GM21528 (cell line): ENCODE measurements at regions not wholly inside any gene's neighbourhood (a gene's known extent, or its start where the extent isn't known, plus 50 kb on each side); places are given as distances from the start of the nearest gene placed in this dataset.
"Not testable (repeated sequence)": the region's sequence is repeated elsewhere in the genome, so short reads cannot be mapped to it uniquely, and the experiment has no call there.

Experiments used
- ATAC-seq: cut with Tn5 transposase; IDR thresholded peaks from one replicate; pipeline ENCODE4 v1.9.1; 2021; ENCODE audit warnings: mild to moderate bottlenecking, moderate library complexity; ENCODE audit not compliant: unreplicated experiment, low FRiP score

- no peak for ATAC-seq
These were observed 359.0 kb upstream of the UBE2E3 start for GRCh38 chr2:180621366-180621765.

- ATAC-seq, result no peak
These were observed 361.8 kb upstream of the UBE2E3 start for GRCh38 chr2:180618570-180618969.

GRCh38 chr2:180614776-180615175, 365.6 kb upstream of the UBE2E3 start:
- no peak for ATAC-seq

- no peak for ATAC-seq
These were observed 370.6 kb upstream of the UBE2E3 start for GRCh38 chr2:180609626-180610340.

- no peak for ATAC-seq
These were observed 372.8 kb upstream of the UBE2E3 start for GRCh38 chr2:180607514-180608049.

- ATAC-seq, result no peak
These were observed 376.3 kb upstream of the UBE2E3 start for GRCh38 chr2:180604077-180604476.

GRCh38 chr2:180601016-180601415, 379.4 kb upstream of the UBE2E3 start:
- ATAC-seq, result no peak

- ATAC-seq, result no peak
These were observed 380.6 kb upstream of the UBE2E3 start for GRCh38 chr2:180599804-180600203.

GRCh38 chr2:180597179-180597578, 383.2 kb upstream of the UBE2E3 start:
- ATAC-seq, result no peak

- no peak for ATAC-seq
These were observed 384.0 kb upstream of the UBE2E3 start for GRCh38 chr2:180596453-180596852.

GRCh38 chr2:180591947-180592346, 388.5 kb upstream of the UBE2E3 start:
- ATAC-seq, result no peak

- not testable (repeated sequence) for ATAC-seq
These were observed 389.2 kb upstream of the UBE2E3 start for GRCh38 chr2:180591093-180591781.

- ATAC-seq, result no peak
These were observed 396.8 kb upstream of the UBE2E3 start for GRCh38 chr2:180583441-180584140.

GRCh38 chr2:180579388-180579787, 401.0 kb upstream of the UBE2E3 start:
- no peak for ATAC-seq

GRCh38 chr2:180578441-180578840, 402.0 kb upstream of the UBE2E3 start:
- no peak for ATAC-seq

- no peak for ATAC-seq
These were observed 402.8 kb upstream of the UBE2E3 start for GRCh38 chr2:180577567-180577966.

- no peak for ATAC-seq
These were observed 406.5 kb upstream of the UBE2E3 start for GRCh38 chr2:180573951-180574350.

GRCh38 chr2:180572346-180572745, 408.1 kb upstream of the UBE2E3 start:
- ATAC-seq, result no peak

GRCh38 chr2:180571559-180571958, 408.8 kb upstream of the UBE2E3 start:
- no peak for ATAC-seq

GRCh38 chr2:180570864-180571263, 409.5 kb upstream of the UBE2E3 start:
- ATAC-seq, result no peak

GRCh38 chr2:180564051-180564450, 416.4 kb upstream of the UBE2E3 start:
- no peak for ATAC-seq
